ENCODE measurements at regions not wholly inside any gene's neighbourhood (a gene's known extent, or its start where the extent isn't known, plus 50 kb on each side); places are given as distances from the start of the nearest gene placed in this dataset.

DNA sequence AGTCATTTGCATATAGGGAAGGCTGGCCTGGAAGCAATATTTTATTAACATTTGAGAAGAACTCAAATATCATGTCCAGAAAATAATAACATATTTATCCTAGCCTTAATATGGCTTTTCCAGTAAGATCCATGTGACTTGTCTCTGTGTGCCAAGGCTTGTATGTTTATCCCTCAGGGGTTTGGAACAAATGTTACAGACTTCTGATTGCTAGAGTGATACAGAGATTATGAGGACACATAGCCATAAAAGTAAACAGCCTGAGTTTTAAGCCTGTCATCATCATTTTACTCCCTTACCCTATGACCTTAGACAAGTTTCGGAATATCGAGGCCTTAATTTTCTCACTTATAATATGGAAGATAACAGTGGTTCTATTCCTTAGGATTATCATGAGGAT, 338.1 kb downstream of the GPAT3 start:
- Mint-ChIP-seq H3K4me3 (ENCODE audit: low read depth) (no peak overlapping the region), H3K27me3 (ENCODE audit: low read depth) (no peaks in the 10 kb centered on the region), H3K27ac (no peak overlapping the region), H3K9me3 (no peaks in the 10 kb centered on the region), H3K4me1 (ENCODE audit: low read depth) (no peaks in the 10 kb centered on the region), H3K36me3 (ENCODE audit: low read depth) (no peaks in the 10 kb centered on the region)
- intact Hi-C loops (cut with micrococcal nuclease), result no loop called here
- DNase-seq (ENCODE audit: low spot score), result no peak

DNA sequence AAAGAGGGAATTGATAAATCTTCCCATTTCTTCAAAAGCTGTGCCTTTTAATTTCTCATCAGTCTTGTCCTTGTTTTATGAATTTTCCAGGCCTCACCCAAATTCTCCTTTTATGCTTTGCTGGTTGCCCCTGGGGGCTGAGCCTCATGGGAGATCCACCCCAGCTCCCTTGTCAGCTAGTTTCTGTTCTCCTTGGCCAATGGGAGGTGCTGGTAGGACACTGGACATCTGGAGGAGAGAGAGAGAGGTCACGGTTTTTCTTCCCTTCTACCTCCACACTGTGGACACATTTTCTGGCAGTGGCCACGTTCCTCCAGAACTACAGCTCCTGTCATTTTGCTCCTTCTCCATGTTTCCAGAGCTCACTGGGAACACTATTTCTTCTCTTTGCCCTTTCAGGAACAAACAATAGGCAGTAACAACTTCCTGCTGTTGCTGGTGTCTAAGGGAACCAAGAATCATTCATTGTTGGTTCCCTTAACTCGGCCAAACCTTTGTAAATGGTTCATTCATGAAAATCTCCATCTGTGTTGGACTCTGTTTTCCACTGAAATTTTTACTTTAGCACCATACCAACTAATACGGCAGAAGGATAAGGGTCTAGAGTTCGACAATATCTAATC, 334.5 kb downstream of the GPAT3 start:
- no peaks in the 10 kb centered on the region for H3K9me3 Mint-ChIP-seq
- intact Hi-C loops (cut with micrococcal nuclease), result no loop called here
- no peaks in the 10 kb centered on the region for H3K4me1 Mint-ChIP-seq (ENCODE audit: low read depth)
- H3K36me3 Mint-ChIP-seq (ENCODE audit: low read depth), result no peaks in the 10 kb centered on the region
- no peak overlapping the region for H3K4me3 Mint-ChIP-seq (ENCODE audit: low read depth)
- no peak overlapping the region for H3K27ac Mint-ChIP-seq
- no peaks in the 10 kb centered on the region for H3K27me3 Mint-ChIP-seq (ENCODE audit: low read depth)
- no peak for DNase-seq (ENCODE audit: low spot score)

DNA sequence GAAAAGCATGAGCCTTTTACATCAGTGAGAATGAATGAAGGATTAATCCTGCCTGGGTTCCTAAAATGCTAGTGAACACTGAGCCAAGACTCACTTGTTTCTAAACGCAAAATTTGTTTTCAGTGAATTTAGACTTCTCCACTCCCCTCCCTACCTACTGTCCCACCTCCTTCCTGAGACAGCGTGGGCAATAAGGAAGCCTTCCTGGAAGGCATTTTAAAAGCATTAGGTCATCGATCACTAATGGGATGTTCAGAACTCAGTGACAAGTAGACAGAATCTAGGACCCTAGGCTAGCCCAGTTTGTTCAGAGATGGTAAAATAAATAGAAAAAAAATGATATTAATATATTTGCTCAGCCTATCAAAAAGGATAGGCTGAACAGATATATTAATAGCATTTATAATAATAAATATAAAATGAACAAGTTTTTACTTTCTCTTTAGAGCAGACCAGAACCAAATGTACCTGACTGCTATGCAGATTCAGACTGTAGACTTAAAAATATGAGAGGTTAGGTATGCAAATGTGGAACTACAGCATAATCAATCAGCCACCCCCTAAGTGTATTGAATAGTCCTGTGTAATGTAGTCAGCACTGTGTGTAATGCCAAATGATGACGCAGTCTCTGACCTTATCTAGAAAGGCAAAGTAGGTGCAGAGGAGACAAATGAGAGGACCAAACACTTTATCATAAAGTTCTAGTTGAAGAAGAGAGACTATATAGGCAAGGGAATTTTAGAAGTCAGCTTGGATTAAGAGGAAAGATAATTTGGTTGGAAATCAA, 331.1 kb downstream of the GPAT3 start:
- intact Hi-C loops (cut with micrococcal nuclease), result no loop called here
- no peak for DNase-seq (ENCODE audit: low spot score)
- Mint-ChIP-seq H3K27ac (no peak overlapping the region), H3K9me3 (no peaks in the 10 kb centered on the region), H3K4me1 (ENCODE audit: low read depth) (no peaks in the 10 kb centered on the region), H3K27me3 (ENCODE audit: low read depth) (no peaks in the 10 kb centered on the region), H3K36me3 (ENCODE audit: low read depth) (no peaks in the 10 kb centered on the region), H3K4me3 (ENCODE audit: low read depth) (no peak overlapping the region)

DNA sequence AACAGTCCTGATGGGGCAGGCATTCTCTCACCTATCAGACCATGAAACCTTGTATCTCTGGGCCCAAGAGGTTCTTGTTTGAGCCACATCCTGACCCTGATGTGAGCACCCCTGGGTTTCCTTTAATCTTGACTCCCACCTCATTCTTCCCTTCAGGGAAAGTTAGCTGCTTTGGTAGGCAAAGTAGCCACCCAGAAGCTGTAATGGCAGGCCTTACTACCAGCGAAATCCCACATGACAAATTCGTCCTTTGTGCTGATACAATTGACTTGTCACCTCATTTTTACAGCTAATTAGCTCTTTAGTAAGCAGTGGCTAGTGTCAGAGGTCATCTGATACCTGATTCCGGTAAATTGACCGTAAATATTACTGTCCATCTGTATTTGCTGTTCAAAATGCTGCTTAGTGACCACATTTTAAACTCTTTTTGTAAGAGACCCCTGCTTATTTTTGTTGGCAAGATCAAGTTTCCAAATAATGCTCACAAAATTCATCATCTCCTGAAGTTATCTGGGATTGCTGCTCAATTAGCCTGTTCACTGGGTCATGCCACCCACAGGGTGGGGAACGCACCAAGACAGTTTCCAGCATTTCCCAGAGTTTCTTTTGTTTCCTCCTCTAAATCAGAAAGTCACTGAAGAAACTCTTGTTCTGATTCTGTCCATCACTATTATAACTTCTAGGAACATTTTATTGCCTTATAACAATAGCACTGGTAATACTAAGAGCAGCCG, 329.7 kb downstream of the GPAT3 start:
- Mint-ChIP-seq H3K36me3 (ENCODE audit: low read depth) (no peaks in the 10 kb centered on the region), H3K27ac (no peak overlapping the region), H3K4me1 (ENCODE audit: low read depth) (no peaks in the 10 kb centered on the region), H3K4me3 (ENCODE audit: low read depth) (no peak overlapping the region), H3K9me3 (no peaks in the 10 kb centered on the region), H3K27me3 (ENCODE audit: low read depth) (no peaks in the 10 kb centered on the region)
- no peak for DNase-seq (ENCODE audit: low spot score)
- intact Hi-C loops (cut with micrococcal nuclease), result no loop called here

DNA sequence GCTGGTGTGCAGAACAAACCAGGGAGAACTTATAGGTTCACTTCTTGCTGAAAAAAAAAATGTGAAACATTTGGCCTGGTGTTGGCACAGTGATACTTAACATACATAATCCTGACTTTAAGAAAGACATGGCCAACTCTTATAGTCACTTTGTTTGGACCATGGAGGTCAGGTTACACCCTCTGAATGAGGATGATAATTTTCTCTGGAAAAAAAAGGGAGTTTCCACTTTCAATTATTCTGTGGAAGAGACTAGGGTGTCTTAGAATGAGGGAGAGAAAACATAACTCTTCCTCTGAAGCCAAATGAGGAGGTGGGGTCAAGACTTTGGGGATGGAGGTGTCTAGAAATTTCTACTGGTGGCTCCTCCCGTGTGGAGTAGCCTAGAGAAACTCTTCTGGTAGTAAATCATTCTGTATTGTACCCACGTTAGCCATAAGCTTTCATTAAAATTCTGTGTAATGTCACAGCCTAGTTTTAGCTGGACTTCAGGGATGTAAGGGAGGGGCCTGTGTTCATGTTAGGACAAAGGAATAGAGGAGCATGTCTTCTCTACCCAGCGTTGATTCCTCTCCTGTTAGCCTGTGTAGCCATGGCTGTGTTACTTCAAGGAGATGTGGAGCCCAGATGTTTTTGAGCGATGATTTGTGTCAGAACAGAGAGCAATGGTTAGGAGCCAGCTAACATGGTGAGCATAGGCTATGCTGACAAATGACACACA, 328.3 kb downstream of the GPAT3 start:
- Mint-ChIP-seq H3K27ac (no peak overlapping the region), H3K27me3 (ENCODE audit: low read depth) (no peaks in the 10 kb centered on the region), H3K4me1 (ENCODE audit: low read depth) (no peaks in the 10 kb centered on the region), H3K4me3 (ENCODE audit: low read depth) (no peak overlapping the region), H3K9me3 (no peaks in the 10 kb centered on the region), H3K36me3 (ENCODE audit: low read depth) (no peaks in the 10 kb centered on the region)
- intact Hi-C loops (cut with micrococcal nuclease), result no loop called here
- no peak for DNase-seq (ENCODE audit: low spot score)

DNA sequence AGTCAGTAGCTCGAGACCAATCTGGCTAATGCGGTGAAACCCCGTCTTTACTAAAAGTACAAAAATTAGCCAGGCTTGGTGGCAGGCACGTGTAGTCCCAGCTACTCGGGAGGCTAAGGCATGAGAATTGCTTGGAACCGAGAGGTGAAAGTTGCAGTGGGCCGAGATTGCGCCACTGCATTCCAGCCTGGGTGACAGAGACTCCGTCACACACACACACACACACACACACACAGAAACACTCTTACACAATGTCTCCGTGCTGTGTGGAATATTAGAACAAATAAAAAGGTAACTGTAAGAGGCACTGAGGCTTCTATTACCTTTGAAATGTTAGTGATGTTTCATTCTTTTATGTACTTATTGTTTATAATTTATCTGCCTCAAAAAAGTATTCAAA, 326.6 kb downstream of the GPAT3 start:
- Mint-ChIP-seq H3K4me3 (ENCODE audit: low read depth) (no peak overlapping the region), H3K27me3 (ENCODE audit: low read depth) (no peaks in the 10 kb centered on the region), H3K27ac (no peak overlapping the region), H3K4me1 (ENCODE audit: low read depth) (no peaks in the 10 kb centered on the region), H3K36me3 (ENCODE audit: low read depth) (no peaks in the 10 kb centered on the region), H3K9me3 (no peaks in the 10 kb centered on the region)
- DNase-seq (ENCODE audit: low spot score), result no peak
- intact Hi-C loops (cut with micrococcal nuclease), result no loop called here

DNA sequence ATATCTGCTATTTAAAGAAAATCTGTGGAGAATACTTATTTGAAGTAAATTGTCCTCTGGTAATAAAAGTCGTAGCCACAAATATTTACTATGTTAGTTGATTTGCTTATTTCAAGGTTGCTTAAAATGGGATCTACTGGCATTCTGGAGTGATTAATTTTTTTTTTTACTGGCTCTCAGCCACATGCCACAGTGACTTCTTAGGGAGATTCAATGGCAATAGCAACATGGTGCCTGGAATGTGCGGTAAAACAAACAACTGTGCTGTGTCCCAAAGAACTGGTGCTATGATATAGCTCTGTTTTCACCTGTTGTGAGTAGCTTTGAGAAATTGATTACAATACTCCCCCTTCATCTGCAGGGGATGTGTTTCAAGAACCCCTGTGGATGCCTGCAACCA, 324.3 kb downstream of the GPAT3 start:
- Mint-ChIP-seq H3K27ac (no peak overlapping the region), H3K4me1 (ENCODE audit: low read depth) (no peaks in the 10 kb centered on the region), H3K9me3 (no peaks in the 10 kb centered on the region), H3K4me3 (ENCODE audit: low read depth) (no peak overlapping the region), H3K27me3 (ENCODE audit: low read depth) (no peaks in the 10 kb centered on the region), H3K36me3 (ENCODE audit: low read depth) (no peaks in the 10 kb centered on the region)
- intact Hi-C loops (cut with micrococcal nuclease), result no loop called here
- no peak for DNase-seq (ENCODE audit: low spot score)

DNA sequence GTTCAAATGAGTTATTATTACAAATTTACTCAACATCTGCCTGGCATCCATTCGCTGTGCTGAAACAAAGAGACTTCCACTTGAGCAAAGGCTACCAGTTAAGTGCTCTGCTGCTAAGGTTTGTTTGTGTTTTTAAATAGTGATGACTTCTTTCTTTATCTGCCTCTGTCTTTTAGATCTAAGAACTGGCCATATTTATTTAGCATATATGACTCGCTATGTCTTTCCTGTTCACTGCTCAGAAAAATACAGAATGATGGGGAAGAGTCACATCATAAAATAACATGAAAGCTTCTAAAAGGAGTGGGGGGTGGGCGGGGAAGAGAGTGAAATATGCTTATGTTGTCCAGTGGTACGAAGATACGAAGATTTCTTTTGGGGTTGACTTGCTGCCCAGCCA, 322.2 kb downstream of the GPAT3 start:
- H3K27ac Mint-ChIP-seq, result no peak overlapping the region
- H3K27me3 Mint-ChIP-seq (ENCODE audit: low read depth), result no peaks in the 10 kb centered on the region
- H3K4me1 Mint-ChIP-seq (ENCODE audit: low read depth), result no peaks in the 10 kb centered on the region
- H3K36me3 Mint-ChIP-seq (ENCODE audit: low read depth), result no peaks in the 10 kb centered on the region
- H3K4me3 Mint-ChIP-seq (ENCODE audit: low read depth), result no peak overlapping the region
- H3K9me3 Mint-ChIP-seq, result no peaks in the 10 kb centered on the region
- DNase-seq (ENCODE audit: low spot score), result no peak
- intact Hi-C loops (cut with micrococcal nuclease), result no loop called here

DNA sequence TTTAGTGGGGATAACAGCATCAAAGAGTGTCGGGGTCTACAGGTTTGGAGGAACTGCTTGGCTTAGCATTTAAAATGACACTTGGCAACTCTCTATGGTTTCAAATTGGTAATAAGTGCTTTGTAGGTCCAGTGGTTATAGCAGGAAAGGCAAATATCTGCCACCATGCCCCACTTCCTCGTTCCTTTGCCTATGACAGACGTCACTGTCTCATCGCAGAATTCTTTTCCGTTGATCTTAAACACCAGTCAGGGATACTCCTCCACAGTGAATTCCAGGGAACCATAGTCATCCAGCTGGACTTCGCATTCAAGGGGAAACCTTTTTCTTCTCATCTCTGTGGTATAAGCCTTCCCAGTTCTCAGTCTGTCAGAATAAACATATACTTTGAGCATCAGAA, 319.1 kb downstream of the GPAT3 start:
- no peak overlapping the region for H3K4me3 Mint-ChIP-seq (ENCODE audit: low read depth)
- H3K27me3 Mint-ChIP-seq (ENCODE audit: low read depth), result no peaks in the 10 kb centered on the region
- H3K9me3 Mint-ChIP-seq, result no peaks in the 10 kb centered on the region
- intact Hi-C loops (cut with micrococcal nuclease), result no loop called here
- H3K36me3 Mint-ChIP-seq (ENCODE audit: low read depth), result no peaks in the 10 kb centered on the region
- no peak for DNase-seq (ENCODE audit: low spot score)
- no peak overlapping the region for H3K27ac Mint-ChIP-seq
- H3K4me1 Mint-ChIP-seq (ENCODE audit: low read depth), result no peaks in the 10 kb centered on the region

DNA sequence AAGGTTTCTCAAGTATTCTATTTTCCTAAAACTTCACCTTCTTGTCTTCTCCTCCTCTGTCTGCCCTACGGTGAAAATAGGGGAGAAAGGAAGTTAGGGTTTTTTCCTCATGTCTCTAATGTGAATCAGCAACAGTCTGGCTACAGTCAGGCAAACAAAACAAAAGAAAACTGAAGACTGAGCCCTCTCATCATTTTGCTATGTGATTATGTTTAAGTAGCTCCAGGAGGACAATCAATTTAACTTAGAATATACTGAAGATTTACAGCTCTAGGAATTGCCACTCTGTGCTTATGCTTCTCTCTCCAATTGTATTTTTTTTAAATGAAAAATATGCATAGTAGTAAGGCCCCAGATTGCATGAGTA, 316.2 kb downstream of the GPAT3 start:
- Mint-ChIP-seq H3K27ac (no peak overlapping the region), H3K36me3 (ENCODE audit: low read depth) (no peaks in the 10 kb centered on the region), H3K27me3 (ENCODE audit: low read depth) (no peaks in the 10 kb centered on the region), H3K4me3 (ENCODE audit: low read depth) (no peak overlapping the region), H3K4me1 (ENCODE audit: low read depth) (no peaks in the 10 kb centered on the region), H3K9me3 (no peaks in the 10 kb centered on the region)
- DNase-seq (ENCODE audit: low spot score), result no peak
- intact Hi-C loops (cut with micrococcal nuclease), result no loop called here

DNA sequence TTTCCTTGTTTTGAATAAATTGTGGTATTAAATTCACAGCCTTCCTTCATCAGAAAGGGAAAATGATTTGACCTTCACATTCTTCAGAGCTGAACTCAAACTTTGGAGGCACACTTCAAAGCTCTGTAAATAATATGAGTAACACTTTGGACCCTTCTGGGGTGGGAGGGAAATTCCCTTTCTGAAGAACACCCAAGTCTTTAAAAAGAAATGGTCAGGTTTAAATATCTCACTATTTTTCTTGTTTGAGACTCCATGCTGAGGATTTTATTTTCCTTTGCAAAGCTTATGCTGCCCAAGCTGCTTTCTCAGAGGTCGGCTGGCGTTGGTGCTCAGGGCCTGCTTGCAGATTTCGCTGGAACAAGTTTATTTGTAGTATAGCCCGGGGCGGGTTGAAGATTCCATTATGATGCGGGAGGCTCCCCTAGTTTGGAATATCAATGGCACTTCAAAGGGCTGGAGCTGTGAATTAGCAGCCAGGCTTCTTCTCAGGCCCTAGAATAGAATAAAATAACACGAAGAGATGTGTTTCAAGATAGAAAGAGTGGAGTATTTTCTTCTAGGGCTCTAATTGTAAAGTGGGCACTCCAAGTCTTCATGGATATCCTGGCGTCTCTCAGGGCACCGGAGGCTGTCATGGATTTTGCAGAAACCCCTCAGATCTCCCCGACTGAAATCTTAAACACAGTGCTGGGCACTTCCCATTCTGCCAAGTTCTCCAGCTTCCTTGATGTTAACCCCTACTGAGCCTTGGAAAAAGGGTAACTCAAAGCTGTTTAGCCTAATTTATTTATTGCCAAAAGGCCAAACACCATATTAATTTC, 315.6 kb downstream of the GPAT3 start:
- Mint-ChIP-seq H3K4me3 (ENCODE audit: low read depth) (no peak overlapping the region), H3K27ac (no peak overlapping the region), H3K27me3 (ENCODE audit: low read depth) (no peaks in the 10 kb centered on the region), H3K36me3 (ENCODE audit: low read depth) (no peaks in the 10 kb centered on the region), H3K9me3 (no peaks in the 10 kb centered on the region), H3K4me1 (ENCODE audit: low read depth) (no peaks in the 10 kb centered on the region)
- intact Hi-C loops (cut with micrococcal nuclease), result no loop called here
- no peak for DNase-seq (ENCODE audit: low spot score)

DNA sequence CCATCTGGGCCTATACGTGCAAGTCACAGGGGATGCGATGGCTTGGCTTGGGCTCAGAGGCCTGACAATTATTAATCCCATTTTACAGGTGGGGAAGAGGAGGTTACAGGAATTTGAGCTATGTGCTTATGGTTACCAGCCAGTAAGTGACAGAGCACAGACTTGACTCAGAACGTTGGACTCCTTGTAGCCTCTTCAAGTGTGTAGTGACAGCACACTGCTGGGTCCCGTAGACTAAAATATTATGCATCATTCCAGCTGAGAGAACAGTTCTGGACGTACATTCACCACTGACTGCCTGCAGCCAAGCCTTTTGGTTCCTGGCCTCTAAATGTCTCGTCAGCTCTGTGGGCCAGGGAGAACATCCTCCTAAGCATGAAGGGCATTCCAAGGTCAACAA, 314.5 kb downstream of the GPAT3 start:
- H3K4me3 Mint-ChIP-seq (ENCODE audit: low read depth), result no peak overlapping the region
- DNase-seq (ENCODE audit: low spot score), result no peak
- H3K36me3 Mint-ChIP-seq (ENCODE audit: low read depth), result no peaks in the 10 kb centered on the region
- no peaks in the 10 kb centered on the region for H3K4me1 Mint-ChIP-seq (ENCODE audit: low read depth)
- no peaks in the 10 kb centered on the region for H3K27me3 Mint-ChIP-seq (ENCODE audit: low read depth)
- H3K27ac Mint-ChIP-seq, result no peak overlapping the region
- intact Hi-C loops (cut with micrococcal nuclease), result no loop called here
- H3K9me3 Mint-ChIP-seq, result no peaks in the 10 kb centered on the region
